PC-3 (cell line): ENCODE measurements at regions not wholly inside any gene's neighbourhood (a gene's known extent, or its start where the extent isn't known, plus 50 kb on each side); places are given as distances from the start of the nearest gene placed in this dataset.

Experiments used
- EZH2 ChIP-seq: fragments of 300-600 bp; sonication (generic); IDR thresholded peaks from one replicate; pipeline ENCODE4 v1.6.1; 2017; ENCODE audit warnings: antibody characterized with exemption, mild to moderate bottlenecking, low read length; ENCODE audit not compliant: unreplicated experiment
- EZH2phosphoT487 ChIP-seq: fragments of 300-600 bp; sonication (generic); IDR thresholded peaks from 2 replicates; pipeline ENCODE4 v1.6.1; 2018; ENCODE audit warnings: mild to moderate bottlenecking, antibody characterized with exemption, low read length, borderline replicate concordance
- TF ChIP-seq, protein P1 (sequence below): fragments of 300-600 bp; sonication (generic); conservative IDR thresholded peaks from 2 replicates; pipeline ENCODE4 v1.5.1; 2017; ENCODE audit warnings: antibody characterized with exemption, low read depth, mild to moderate bottlenecking, low read length

DNA sequence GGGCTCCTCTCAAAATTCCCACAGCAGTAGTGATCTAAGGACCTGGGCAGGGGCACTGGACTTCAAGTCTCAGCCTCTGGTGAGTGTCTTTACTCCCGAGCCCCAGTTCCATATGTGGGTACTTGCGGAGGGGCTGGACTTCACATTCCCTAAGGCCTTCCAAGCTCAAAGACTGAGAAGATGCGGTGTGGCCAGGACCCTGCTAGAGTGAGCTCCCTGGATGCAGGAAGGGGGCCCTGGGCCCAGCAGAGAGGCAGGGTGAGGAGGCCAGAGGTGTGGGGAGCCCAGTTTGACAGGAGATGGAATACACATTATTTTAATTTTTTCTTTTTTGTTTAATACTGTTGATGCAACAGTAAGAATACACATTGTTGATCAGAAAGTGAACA, 83.7 kb downstream of the IGLL1 start:
- TF ChIP-seq EZH2phosphoT487 (no peak), EZH2 (no peak)
- TF ChIP-seq, protein P1, sequence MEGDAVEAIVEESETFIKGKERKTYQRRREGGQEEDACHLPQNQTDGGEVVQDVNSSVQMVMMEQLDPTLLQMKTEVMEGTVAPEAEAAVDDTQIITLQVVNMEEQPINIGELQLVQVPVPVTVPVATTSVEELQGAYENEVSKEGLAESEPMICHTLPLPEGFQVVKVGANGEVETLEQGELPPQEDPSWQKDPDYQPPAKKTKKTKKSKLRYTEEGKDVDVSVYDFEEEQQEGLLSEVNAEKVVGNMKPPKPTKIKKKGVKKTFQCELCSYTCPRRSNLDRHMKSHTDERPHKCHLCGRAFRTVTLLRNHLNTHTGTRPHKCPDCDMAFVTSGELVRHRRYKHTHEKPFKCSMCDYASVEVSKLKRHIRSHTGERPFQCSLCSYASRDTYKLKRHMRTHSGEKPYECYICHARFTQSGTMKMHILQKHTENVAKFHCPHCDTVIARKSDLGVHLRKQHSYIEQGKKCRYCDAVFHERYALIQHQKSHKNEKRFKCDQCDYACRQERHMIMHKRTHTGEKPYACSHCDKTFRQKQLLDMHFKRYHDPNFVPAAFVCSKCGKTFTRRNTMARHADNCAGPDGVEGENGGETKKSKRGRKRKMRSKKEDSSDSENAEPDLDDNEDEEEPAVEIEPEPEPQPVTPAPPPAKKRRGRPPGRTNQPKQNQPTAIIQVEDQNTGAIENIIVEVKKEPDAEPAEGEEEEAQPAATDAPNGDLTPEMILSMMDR = no peak
